Large intestine (tissue), 3 donors: ENCODE measurements at regions not wholly inside any gene's neighbourhood (a gene's known extent, or its start where the extent isn't known, plus 50 kb on each side); places are given as distances from the start of the nearest gene placed in this dataset.
"Not testable (repeated sequence)": the region's sequence is repeated elsewhere in the genome, so short reads cannot be mapped to it uniquely, and the experiment has no call there.

Experiments used
- DNase-seq, 2 donors: peaks; one replicate each; pipeline versions ENCODE4 v3.0.0 to v3.0.0-alpha.2; 2013
- H3K27ac ChIP-seq: one replicate; pipeline ENCODE4 v1.5.1; 2013; ENCODE audit warnings: low read length
- H3K27me3 ChIP-seq: 2 replicates; pipeline ENCODE4 v1.6.1; 2013; ENCODE audit warnings: low read length; ENCODE audit not compliant: control insufficient read depth, insufficient read depth
- H3K36me3 ChIP-seq: 2 replicates; pipeline ENCODE4 v1.6.1; 2013; ENCODE audit warnings: low read length; ENCODE audit not compliant: control insufficient read depth, insufficient read depth
- H3K4me1 ChIP-seq: one replicate; pipeline ENCODE4 v1.6.1; 2013; ENCODE audit warnings: low read length; ENCODE audit not compliant: control insufficient read depth, insufficient read depth
- H3K4me3 ChIP-seq: one replicate; pipeline ENCODE4 v1.5.1; 2013; ENCODE audit warnings: low read length
- H3K9me3 ChIP-seq: one replicate; pipeline ENCODE4 v1.6.1; 2013; ENCODE audit warnings: mild to moderate bottlenecking, low read depth, low read length, moderate library complexity; ENCODE audit not compliant: control insufficient read depth
- WGBS: methylation state at CpG from one replicate; pipeline ENCODE4 v1.1.5; 2013; ENCODE audit warnings: low lambda C conversion rate; ENCODE audit not compliant: insufficient coverage; 5-methylcytosine and 5-hydroxymethylcytosine counted together

DNA sequence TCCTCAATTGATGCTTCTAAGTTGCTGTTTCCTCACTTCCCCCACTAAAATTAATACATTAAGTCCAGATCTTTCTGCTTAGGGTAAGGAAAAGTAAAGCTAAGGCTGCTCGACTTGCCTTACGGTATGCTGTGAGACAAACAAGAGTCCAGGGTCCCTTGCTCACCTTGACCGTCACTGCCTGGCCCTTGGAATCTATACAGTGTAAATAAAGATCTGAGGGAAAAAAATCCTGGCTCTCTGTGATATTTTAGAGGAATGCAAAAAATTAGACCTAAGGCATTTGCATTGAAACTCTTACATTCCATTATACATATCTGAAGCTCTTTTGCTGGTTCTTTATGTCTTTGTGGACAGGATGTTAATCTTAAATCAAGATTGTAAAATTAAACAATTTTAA is 129.6 kb upstream of the HCCS start:
- H3K27ac ChIP-seq, result no peak overlapping the region
- no peaks in the 10 kb centered on the region for H3K27me3 ChIP-seq
- DNase-seq, result no peak
- H3K36me3 ChIP-seq, result no peaks in the 10 kb centered on the region
- no peak overlapping the region for H3K4me3 ChIP-seq
- H3K4me1 ChIP-seq, result no peaks in the 10 kb centered on the region
- WGBS, result no CpG with 5 or more reads among the region's 3 CpGs
- H3K9me3 ChIP-seq, result no peaks in the 10 kb centered on the region

DNA sequence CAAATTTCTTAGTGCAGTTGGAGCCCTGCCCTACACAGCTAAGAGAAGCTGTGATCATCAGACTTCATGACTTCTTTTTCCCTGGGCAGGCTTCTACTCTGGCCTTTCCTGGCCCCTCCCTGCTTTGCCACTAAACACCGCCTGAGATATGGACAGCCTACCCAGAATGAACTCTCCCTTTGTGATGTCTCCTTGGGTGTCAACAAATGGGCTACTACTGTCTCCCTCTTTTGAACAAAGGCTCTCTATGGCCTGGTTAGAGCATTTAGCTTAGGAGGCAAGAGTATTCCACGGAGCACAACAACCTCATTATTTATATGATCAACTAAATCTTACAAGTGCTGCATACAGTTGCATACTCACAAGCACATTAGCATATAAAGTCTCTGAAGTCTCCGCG is 127.6 kb upstream of the HCCS start:
- Histone ChIP-seq H3K4me1 (no peaks in the 10 kb centered on the region), H3K4me3 (no peak overlapping the region), H3K27me3 (no peaks in the 10 kb centered on the region), H3K27ac (no peak overlapping the region), H3K36me3 (no peaks in the 10 kb centered on the region), H3K9me3 (no peaks in the 10 kb centered on the region)
- no peak for DNase-seq
- no CpG with 5 or more reads among the region's 4 CpGs for WGBS

DNA sequence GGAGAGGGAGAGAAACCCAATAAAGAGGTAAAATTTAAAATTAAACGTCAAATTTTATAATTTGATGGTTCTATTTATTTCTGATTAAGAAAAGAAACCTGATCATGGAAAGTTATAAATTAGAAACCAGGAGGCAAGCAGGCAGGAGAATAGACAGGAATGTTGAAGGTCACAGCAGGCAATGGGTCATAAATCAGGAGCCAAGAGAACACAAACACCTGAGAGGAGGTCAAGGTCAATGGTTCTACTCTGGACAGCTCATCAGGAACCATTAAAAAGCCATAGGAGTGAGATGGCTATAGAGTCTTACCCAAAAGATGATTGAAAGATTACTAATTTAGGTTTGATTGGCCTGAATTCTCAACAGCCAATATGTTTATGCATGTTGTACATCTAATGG is 126.9 kb upstream of the HCCS start:
- no peaks in the 10 kb centered on the region for H3K36me3 ChIP-seq
- no peak overlapping the region for H3K4me3 ChIP-seq
- DNase-seq, result no peak
- H3K27me3 ChIP-seq, result no peaks in the 10 kb centered on the region
- H3K9me3 ChIP-seq, result no peaks in the 10 kb centered on the region
- 86% methylated on average over 1 of the region's 1 CpG for WGBS
- no peaks in the 10 kb centered on the region for H3K4me1 ChIP-seq
- H3K27ac ChIP-seq, result no peak overlapping the region

DNA sequence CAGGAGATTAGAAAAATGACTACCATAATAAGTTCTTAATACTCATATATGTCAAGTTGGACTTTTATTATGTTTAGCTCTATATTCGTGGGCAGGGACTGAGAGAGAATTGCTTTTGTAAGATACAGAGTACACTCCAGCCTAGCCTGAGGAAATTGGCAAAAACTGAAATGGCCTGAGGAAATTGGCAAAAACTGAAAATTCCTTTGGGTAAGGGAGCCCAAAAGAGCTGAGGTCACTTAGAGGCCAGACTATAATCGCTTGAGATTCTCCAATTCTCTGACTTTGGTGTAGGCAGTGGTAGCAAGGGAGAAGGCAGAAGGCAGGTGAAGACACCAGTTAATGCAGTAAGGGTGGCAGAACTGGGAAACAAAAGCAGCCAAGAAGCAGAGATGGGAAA is 124.5 kb upstream of the HCCS start:
- no peak overlapping the region for H3K27ac ChIP-seq
- no peaks in the 10 kb centered on the region for H3K9me3 ChIP-seq
- H3K27me3 ChIP-seq, result no peaks in the 10 kb centered on the region
- WGBS, result no CpG with 5 or more reads among the region's 2 CpGs
- H3K4me3 ChIP-seq, result no peak overlapping the region
- H3K4me1 ChIP-seq, result peaks cover 6% of the 10 kb centered on the region
- DNase-seq, result no peak
- H3K36me3 ChIP-seq, result no peaks in the 10 kb centered on the region

DNA sequence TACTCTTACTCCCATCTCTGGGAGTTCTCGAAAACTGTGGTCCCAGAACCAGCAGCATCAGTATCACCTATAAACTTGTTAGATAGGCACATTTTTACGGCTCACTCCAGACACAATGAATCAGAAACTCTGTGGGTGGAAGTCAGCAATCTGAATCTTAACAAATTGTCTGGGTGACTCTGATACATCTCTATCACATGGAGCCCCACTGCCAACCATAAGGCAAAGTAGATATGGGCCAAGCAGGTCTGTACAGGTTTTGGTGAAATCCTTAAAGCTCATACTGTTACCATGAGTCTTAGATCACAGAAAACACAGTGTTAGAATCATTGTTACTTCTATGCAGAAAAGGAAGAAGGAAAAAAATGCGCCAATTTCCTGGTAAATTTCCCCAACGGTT is 122.5 kb upstream of the HCCS start:
- WGBS, result 80% methylated on average over 1 of the region's 4 CpGs
- H3K27me3 ChIP-seq, result no peaks in the 10 kb centered on the region

DNA sequence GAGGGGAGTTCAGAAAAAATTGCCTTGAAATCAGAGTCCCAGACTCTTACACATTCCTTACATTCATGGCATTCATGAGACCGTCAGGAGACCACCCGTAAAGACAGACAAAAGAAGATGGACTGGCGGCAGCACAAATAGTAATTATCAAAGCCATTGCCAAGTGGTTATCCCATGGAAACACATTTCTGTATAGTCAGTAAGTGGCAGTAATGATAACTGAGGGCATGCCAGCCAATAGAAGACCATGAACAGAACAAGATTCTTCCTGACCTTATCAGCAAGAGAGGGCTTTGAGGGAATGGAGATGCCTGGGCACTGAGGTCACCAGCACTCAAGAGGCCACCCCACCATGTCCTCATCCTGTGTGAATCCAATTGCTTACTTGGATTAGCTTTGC is 121.7 kb upstream of the HCCS start:
- no peaks in the 10 kb centered on the region for H3K9me3 ChIP-seq
- no peak overlapping the region for H3K27ac ChIP-seq
- H3K36me3 ChIP-seq, result no peaks in the 10 kb centered on the region
- peaks cover 19% of the 10 kb centered on the region for H3K4me1 ChIP-seq
- DNase-seq, result no peak
- no CpG with 5 or more reads among the region's 3 CpGs for WGBS
- H3K4me3 ChIP-seq, result no peak overlapping the region
- H3K27me3 ChIP-seq, result no peaks in the 10 kb centered on the region

More for the DNA sequence above, 122.5 kb upstream of the HCCS start:
- DNase-seq, result no peak
- H3K9me3 ChIP-seq, result no peaks in the 10 kb centered on the region
- no peak overlapping the region for H3K4me3 ChIP-seq
- peaks cover 19% of the 10 kb centered on the region for H3K4me1 ChIP-seq
- H3K27ac ChIP-seq, result no peak overlapping the region
- no peaks in the 10 kb centered on the region for H3K36me3 ChIP-seq

DNA sequence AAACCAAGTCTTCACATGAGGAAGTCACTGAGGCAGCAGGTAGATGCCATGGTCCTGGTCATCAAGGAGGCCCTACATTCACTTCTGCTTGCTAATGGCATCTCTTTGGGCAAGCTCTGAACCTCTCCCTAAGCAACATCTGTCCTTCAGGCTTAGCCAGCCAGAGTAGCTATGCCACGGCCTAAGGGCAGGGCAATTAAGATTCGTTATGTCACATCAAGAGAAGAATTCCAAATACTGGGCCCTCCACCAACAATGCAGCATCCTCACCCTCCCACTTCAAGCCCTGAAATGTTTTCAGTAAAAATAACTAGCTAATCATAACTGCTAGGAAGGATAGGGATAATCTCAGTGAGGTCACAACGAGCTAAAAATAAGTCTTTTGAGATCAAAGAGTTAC is 120.7 kb upstream of the HCCS start:
- peaks cover 19% of the 10 kb centered on the region for H3K4me1 ChIP-seq
- no peak overlapping the region for H3K27ac ChIP-seq
- H3K36me3 ChIP-seq, result no peaks in the 10 kb centered on the region
- H3K27me3 ChIP-seq, result no peaks in the 10 kb centered on the region
- no peaks in the 10 kb centered on the region for H3K9me3 ChIP-seq
- WGBS, result no CpG with 5 or more reads among the region's 3 CpGs
- no peak for DNase-seq
- no peak overlapping the region for H3K4me3 ChIP-seq

DNA sequence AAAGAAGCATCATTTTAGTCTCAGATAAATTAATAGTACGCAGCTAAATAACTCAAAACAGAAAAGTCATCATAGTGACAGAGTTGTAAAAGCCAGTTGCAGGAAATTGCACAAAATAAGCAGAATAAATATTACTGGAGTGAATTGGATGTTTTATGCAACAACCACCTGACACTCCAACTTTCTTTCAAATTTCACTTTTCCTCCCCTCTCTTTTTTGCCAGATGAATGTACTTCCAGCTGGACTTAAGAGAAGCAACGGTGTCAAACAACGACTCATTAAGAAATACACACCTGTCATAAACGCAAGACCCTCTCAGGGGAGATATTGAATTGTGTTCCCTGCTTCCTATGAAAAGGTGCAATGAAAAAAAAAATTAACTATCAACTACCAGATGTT is 120.2 kb upstream of the HCCS start:
- Histone ChIP-seq H3K36me3 (no peaks in the 10 kb centered on the region), H3K4me3 (no peak overlapping the region), H3K4me1 (peaks cover 19% of the 10 kb centered on the region), H3K27ac (peak overlapping the region; percentile 73), H3K27me3 (no peaks in the 10 kb centered on the region), H3K9me3 (no peaks in the 10 kb centered on the region)
- no peak for DNase-seq
- no CpG with 5 or more reads among the region's 4 CpGs for WGBS

DNA sequence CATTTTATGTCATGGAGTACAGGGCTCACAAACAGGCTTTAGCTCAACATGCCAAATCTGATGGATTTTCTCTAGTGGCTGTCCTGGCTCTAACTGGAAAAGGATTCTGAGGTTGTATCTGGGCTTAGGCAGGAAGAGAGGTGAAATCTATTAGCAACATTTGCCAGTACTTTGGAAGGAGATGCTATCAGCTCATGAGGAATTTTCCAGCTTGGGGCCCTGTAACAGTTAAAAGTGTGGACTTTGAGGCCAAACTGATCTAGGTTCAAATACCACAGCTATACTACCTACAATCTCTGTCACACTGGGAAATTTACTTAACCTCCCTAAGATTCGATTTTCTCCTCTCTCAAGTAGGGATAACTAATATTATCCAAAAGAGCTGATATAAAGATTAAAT is 119.0 kb upstream of the HCCS start:
- no CpG with 5 or more reads among the region's 1 CpG for WGBS
- DNase-seq, result peak; percentile 44 to 71

DNA sequence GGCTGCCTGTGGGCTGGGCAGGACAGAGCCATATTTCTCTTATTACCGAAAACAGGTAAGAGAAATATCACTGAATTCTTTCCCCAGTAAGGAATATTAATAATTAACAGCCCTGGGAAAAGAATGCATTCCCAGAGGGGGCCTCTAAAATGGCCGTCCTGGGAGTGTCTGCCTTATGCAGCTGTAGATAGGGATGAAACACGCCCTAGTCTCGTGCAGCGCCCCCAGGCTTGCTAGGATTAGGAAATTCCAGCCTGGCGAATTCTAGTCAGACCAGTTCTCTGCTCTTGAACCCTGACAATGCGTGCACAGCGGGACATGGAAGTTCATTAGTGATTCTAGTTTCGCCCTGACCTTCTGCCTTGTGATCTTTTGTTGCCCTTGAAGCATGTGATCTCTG is 104.1 kb upstream of the HCCS start:
- H3K36me3 ChIP-seq, H3K4me1 ChIP-seq, H3K9me3 ChIP-seq, H3K27me3 ChIP-seq, H3K4me3 ChIP-seq, H3K27ac ChIP-seq: not testable (repeated sequence)
- DNase-seq, result peak in 1 of 2 donors; percentile 9
- WGBS, result no CpG with 5 or more reads among the region's 9 CpGs

More for the DNA sequence above, 119.0 kb upstream of the HCCS start:
- H3K4me3 ChIP-seq, result no peak overlapping the region
- peak overlapping the region; percentile 73 for H3K27ac ChIP-seq
- H3K9me3 ChIP-seq, result no peaks in the 10 kb centered on the region
- H3K4me1 ChIP-seq, result peaks cover 19% of the 10 kb centered on the region
- H3K36me3 ChIP-seq, result no peaks in the 10 kb centered on the region
- no peaks in the 10 kb centered on the region for H3K27me3 ChIP-seq

DNA sequence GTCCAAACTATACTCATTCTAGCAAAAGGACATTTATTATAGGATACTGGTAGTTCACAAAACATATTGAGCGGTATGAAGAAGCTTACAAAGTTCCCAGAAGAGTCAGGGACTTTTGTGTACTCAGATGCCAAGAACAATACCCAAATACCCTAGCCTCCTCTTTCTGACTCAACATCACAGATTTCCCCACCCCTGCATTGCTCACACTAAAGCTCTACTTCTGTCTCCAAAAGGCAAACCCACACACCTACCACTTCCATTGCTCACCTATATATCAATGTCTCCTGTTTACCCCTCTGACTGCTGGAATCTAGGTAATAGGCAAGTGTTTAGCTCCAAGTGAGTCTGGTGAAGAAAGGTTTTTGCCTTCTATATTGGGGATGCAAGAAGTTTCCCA is 100.7 kb upstream of the HCCS start:
- no CpG with 5 or more reads among the region's 1 CpG for WGBS
- no peak overlapping the region for H3K27ac ChIP-seq
- no peak overlapping the region for H3K4me3 ChIP-seq
- H3K4me1 ChIP-seq, result no peaks in the 10 kb centered on the region
- H3K27me3 ChIP-seq, result no peaks in the 10 kb centered on the region
- H3K9me3 ChIP-seq, result no peaks in the 10 kb centered on the region
- no peak for DNase-seq
- H3K36me3 ChIP-seq, result no peaks in the 10 kb centered on the region
